GM12874 (cell line): ENCODE measurements at regions not wholly inside any gene's neighbourhood (a gene's known extent, or its start where the extent isn't known, plus 50 kb on each side); places are given as distances from the start of the nearest gene placed in this dataset.

Experiments used
- CTCF ChIP-seq: IDR thresholded peaks from 2 replicates; pipeline ENCODE4 v1.5.1; 2011; ENCODE audit warnings: low read depth, mild to moderate bottlenecking, control low read depth, low read length, moderate library complexity; ENCODE audit not compliant: insufficient read depth

- no peak for TF ChIP-seq CTCF
Measured at GRCh38 chr22:22075382-22076163, 93.0 kb upstream of the TOP3B start.

- TF ChIP-seq CTCF = no peak
Measured at GRCh38 chr22:22074634-22075381, 92.2 kb upstream of the TOP3B start.

GRCh38 chr22:22073769-22074561, 91.4 kb upstream of the TOP3B start:
- TF ChIP-seq CTCF = no peak

GRCh38 chr22:22072169-22072836, 89.7 kb upstream of the TOP3B start:
- TF ChIP-seq CTCF = no peak

- TF ChIP-seq CTCF = no peak
Measured at GRCh38 chr22:22071455-22071854, 88.9 kb upstream of the TOP3B start.

- TF ChIP-seq CTCF = no peak
Measured at GRCh38 chr22:22070371-22070824, 87.8 kb upstream of the TOP3B start.
